Activated naive CD4-positive, alpha-beta T cell (primary cell): ENCODE measurements at regions not wholly inside any gene's neighbourhood (a gene's known extent, or its start where the extent isn't known, plus 50 kb on each side); places are given as distances from the start of the nearest gene placed in this dataset.

Experiments used
- DNase-seq, 4 experiments: peaks; one replicate each; lab custom pipeline; 2025; lab: John Stamatoyannopoulos, UW

- DNase-seq: no peak
Observed at GRCh38 chr1:201771466-201771865, 57.5 kb upstream of the IPO9 start.

GRCh38 chr1:201772178-201772577, 56.8 kb upstream of the IPO9 start:
- DNase-seq: no peak

GRCh38 chr1:201773764-201774163, 55.2 kb upstream of the IPO9 start:
- DNase-seq: no peak

GRCh38 chr1:201774224-201774982, 54.6 kb upstream of the IPO9 start:
- DNase-seq: no peak

GRCh38 chr1:201774983-201775344, 54.0 kb upstream of the IPO9 start:
- DNase-seq: no peak

GRCh38 chr1:201775380-201775779, 53.6 kb upstream of the IPO9 start:
- no peak for DNase-seq

GRCh38 chr1:201778279-201779065, 50.5 kb upstream of the IPO9 start:
- DNase-seq: no peak
